Stimulated activated CD8-positive, alpha-beta memory T cell treated with anti-CD3 and anti-CD28 coated beads, Interleukin-12 subunit alpha, Interleukin-12 subunit beta, amount 100 ng/mL, for 4 hours (primary cell): ENCODE measurements at regions not wholly inside any gene's neighbourhood (a gene's known extent, or its start where the extent isn't known, plus 50 kb on each side); places are given as distances from the start of the nearest gene placed in this dataset.
"Not testable (repeated sequence)": the region's sequence is repeated elsewhere in the genome, so short reads cannot be mapped to it uniquely, and the experiment has no call there.

ENCODE experiments used
- DNase-seq: peaks from one replicate; pipeline ENCODE4 v3.0.0-alpha.2; 2020; ENCODE audit warnings: low read depth

- no peak for DNase-seq
Measured at GRCh38 chr21:15119486-15119885, 54.7 kb upstream of the NRIP1 start.

- DNase-seq, result no peak
Measured at GRCh38 chr21:15121097-15121654, 56.4 kb upstream of the NRIP1 start.

- no peak for DNase-seq
Measured at GRCh38 chr21:15121655-15122120, 56.9 kb upstream of the NRIP1 start.

GRCh38 chr21:15122241-15122640 is 57.4 kb upstream of the NRIP1 start:
- no peak for DNase-seq

GRCh38 chr21:15124731-15125130 is 59.9 kb upstream of the NRIP1 start:
- no peak for DNase-seq

GRCh38 chr21:15126948-15127347 is 62.1 kb upstream of the NRIP1 start:
- DNase-seq, result no peak

GRCh38 chr21:15127437-15127836 is 62.6 kb upstream of the NRIP1 start:
- no peak for DNase-seq

GRCh38 chr21:15128267-15128666 is 63.5 kb upstream of the NRIP1 start:
- no peak for DNase-seq

GRCh38 chr21:15128714-15129113 is 63.9 kb upstream of the NRIP1 start:
- not testable (repeated sequence) for DNase-seq

GRCh38 chr21:15130326-15130725 is 65.5 kb upstream of the NRIP1 start:
- no peak for DNase-seq

GRCh38 chr21:15130751-15131150 is 66.0 kb upstream of the NRIP1 start:
- DNase-seq, result no peak

- no peak for DNase-seq
Measured at GRCh38 chr21:15132781-15133180, 68.0 kb upstream of the NRIP1 start.

- no peak for DNase-seq
Measured at GRCh38 chr21:15134701-15135470, 70.1 kb upstream of the NRIP1 start.

GRCh38 chr21:15135867-15136629 is 71.2 kb upstream of the NRIP1 start:
- no peak for DNase-seq

GRCh38 chr21:15138490-15138889 is 73.7 kb upstream of the NRIP1 start:
- DNase-seq, result no peak

GRCh38 chr21:15139898-15140297 is 75.1 kb upstream of the NRIP1 start:
- DNase-seq, result no peak

- no peak for DNase-seq
Measured at GRCh38 chr21:15140321-15141019, 75.7 kb upstream of the NRIP1 start.

GRCh38 chr21:15141261-15141970 is 76.6 kb upstream of the NRIP1 start:
- DNase-seq, result no peak

GRCh38 chr21:15144026-15144425 is 79.2 kb upstream of the NRIP1 start:
- DNase-seq, result no peak

- DNase-seq, result no peak
Measured at GRCh38 chr21:15148437-15148836, 83.6 kb upstream of the NRIP1 start.

GRCh38 chr21:15149600-15150224 is 84.9 kb upstream of the NRIP1 start:
- no peak for DNase-seq
